ENCODE measurements at regions not wholly inside any gene's neighbourhood (a gene's known extent, or its start where the extent isn't known, plus 50 kb on each side); places are given as distances from the start of the nearest gene placed in this dataset.

DNA sequence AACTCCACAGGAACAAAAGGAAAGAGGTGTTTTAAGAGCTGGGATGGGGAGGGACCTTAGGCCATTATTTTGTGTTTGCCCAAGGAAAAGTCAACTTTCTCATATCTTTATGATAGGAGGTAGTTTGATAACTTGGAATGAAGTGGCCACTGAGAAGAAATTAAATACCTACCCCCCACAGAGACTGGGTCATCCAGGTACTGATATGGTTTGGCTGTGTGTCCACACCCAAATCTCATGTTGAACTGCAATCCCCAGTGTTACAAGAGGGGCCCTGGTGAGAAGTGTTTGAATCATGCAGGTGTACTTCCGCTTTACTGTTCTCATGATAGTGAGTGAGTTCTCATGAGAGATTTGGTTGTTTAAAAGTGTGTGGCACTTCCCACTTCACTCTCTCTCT, 477.9 kb upstream of the KIF2B start:
- TF ChIP-seq POLR2A (IDR thresholded peaks at IDR 0.05): no peak
- TF ChIP-seq, protein P1, sequence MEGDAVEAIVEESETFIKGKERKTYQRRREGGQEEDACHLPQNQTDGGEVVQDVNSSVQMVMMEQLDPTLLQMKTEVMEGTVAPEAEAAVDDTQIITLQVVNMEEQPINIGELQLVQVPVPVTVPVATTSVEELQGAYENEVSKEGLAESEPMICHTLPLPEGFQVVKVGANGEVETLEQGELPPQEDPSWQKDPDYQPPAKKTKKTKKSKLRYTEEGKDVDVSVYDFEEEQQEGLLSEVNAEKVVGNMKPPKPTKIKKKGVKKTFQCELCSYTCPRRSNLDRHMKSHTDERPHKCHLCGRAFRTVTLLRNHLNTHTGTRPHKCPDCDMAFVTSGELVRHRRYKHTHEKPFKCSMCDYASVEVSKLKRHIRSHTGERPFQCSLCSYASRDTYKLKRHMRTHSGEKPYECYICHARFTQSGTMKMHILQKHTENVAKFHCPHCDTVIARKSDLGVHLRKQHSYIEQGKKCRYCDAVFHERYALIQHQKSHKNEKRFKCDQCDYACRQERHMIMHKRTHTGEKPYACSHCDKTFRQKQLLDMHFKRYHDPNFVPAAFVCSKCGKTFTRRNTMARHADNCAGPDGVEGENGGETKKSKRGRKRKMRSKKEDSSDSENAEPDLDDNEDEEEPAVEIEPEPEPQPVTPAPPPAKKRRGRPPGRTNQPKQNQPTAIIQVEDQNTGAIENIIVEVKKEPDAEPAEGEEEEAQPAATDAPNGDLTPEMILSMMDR (IDR thresholded peaks at IDR 0.05): no peak
